ENCODE measurements at regions not wholly inside any gene's neighbourhood (a gene's known extent, or its start where the extent isn't known, plus 50 kb on each side); places are given as distances from the start of the nearest gene placed in this dataset.

DNA sequence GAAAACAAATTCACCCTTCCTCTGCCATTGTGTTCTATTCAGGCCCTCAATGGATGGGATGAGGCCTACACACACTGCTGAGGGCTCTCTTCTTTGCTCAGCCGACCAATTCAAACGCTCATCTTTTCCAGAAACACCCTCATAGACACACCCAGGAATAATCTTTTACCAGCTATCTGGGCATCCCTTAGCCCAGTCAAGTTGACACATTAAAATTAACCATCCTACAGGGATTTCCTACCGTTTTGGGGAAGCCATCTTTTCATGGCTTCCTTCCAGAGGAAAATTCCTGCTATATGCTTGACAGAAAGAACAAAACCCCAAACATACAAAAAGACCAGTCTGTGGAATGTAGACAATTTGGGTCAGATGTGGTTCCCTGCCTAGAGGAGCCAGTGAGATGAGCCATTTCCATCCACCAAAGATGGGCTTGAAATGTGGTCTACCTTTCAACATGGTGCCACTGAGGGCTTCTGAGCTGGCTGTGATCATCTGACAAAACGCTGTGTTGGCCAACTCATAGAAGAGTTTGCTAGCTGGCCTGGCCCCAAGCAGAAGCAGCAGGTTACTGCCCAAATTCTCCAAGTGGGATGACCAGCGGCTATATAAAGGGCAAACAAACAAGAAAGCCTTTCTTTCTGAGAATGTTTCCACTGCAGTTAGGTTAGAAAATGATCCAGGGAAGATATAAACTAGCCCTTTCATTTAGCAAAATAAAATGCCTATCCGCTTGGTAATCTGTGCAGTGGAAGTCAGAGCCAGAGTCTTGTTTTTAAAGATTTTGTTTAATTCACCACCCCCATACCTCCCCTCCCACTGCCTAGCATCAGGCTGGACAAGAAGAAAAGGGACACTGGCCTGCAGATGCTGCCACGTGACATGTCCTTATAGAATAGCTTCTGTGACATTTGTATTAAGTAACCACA is 69.1 kb upstream of the MRPS6 start:
- TF ChIP-seq, protein P1, sequence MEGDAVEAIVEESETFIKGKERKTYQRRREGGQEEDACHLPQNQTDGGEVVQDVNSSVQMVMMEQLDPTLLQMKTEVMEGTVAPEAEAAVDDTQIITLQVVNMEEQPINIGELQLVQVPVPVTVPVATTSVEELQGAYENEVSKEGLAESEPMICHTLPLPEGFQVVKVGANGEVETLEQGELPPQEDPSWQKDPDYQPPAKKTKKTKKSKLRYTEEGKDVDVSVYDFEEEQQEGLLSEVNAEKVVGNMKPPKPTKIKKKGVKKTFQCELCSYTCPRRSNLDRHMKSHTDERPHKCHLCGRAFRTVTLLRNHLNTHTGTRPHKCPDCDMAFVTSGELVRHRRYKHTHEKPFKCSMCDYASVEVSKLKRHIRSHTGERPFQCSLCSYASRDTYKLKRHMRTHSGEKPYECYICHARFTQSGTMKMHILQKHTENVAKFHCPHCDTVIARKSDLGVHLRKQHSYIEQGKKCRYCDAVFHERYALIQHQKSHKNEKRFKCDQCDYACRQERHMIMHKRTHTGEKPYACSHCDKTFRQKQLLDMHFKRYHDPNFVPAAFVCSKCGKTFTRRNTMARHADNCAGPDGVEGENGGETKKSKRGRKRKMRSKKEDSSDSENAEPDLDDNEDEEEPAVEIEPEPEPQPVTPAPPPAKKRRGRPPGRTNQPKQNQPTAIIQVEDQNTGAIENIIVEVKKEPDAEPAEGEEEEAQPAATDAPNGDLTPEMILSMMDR (IDR thresholded peaks at IDR 0.05) = no peak
- no peak for TF ChIP-seq POLR2A (IDR thresholded peaks at IDR 0.05)
- H3K27ac ChIP-seq = no peak overlapping the region
- no peak overlapping the region for H3K4me3 ChIP-seq
- H3K27me3 ChIP-seq = no peaks in the 10 kb centered on the region
- no peaks in the 10 kb centered on the region for H3K36me3 ChIP-seq (replicated peaks in 1 of 2; ENCODE audit: insufficient read depth in 1 of 2, low read depth in 2 of 2)
- DNase-seq = no peak
- intact Hi-C loops (cut with DNase I) = no loop called here
- 78 to 81% methylated on average over 7 of the region's 7 CpGs for WGBS, 2 donors
- no peak for ATAC-seq
- H3K9me3 ChIP-seq = no peaks in the 10 kb centered on the region
- no peaks in the 10 kb centered on the region for H3K4me1 ChIP-seq

DNA sequence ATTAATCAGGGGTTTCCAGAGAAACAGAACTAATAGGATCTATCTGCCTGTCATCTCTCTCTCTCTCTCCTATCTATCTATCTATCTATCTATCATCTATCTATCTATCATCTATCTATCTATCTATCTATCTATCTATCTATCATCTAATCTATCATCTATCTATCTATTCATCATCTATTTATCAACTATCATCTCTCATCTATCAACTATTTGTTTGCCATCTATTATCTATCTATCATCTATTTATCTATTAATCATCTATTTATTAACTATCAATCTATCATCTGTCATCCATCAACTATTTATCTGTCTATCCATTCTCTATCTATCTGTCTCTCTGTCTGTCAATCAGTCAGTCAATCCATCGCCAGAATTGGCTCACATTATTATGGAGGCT is 70.0 kb upstream of the MRPS6 start:
- TF ChIP-seq POLR2A (IDR thresholded peaks at IDR 0.05) = no peak
- TF ChIP-seq, protein P1 (IDR thresholded peaks at IDR 0.05) = no peak
- H3K9me3 ChIP-seq = no peaks in the 10 kb centered on the region
- no peaks in the 10 kb centered on the region for H3K4me1 ChIP-seq
- no peak overlapping the region for H3K4me3 ChIP-seq
- H3K27ac ChIP-seq = no peak overlapping the region
- H3K27me3 ChIP-seq = no peaks in the 10 kb centered on the region
- no peaks in the 10 kb centered on the region for H3K36me3 ChIP-seq (replicated peaks in 1 of 2; ENCODE audit: insufficient read depth in 1 of 2, low read depth in 2 of 2)
- WGBS, 2 donors = 79 to 88% methylated on average over 1 of the region's 1 CpG
- intact Hi-C loops (cut with DNase I) = no loop called here
- DNase-seq (no peak), ATAC-seq (no peak)

DNA sequence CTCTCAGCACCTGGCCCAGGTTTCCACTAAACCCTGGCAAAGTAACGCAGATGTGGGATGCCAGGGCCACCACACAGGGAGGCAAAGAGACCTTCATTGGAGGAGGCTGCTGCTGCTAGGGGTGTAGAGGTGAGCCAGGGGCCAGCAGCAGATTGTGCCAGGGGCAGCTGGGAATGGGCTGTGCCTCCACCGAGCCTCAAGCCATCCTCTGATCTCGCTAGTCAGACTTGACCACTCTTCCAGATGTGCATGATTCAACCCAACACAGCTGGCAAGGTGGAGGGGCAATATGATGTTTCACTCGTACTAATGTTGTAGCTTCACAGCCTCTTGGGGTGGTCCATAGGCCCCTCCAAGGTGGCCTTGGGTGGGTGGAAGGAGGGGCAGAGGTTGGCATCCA is 73.0 kb upstream of the MRPS6 start:
- ATAC-seq (no peak), DNase-seq (no peak)
- 78 to 86% methylated on average over 4 of the region's 4 CpGs for WGBS, 2 donors
- Histone ChIP-seq H3K27me3 (no peaks in the 10 kb centered on the region), H3K27ac (no peak overlapping the region), H3K36me3 (replicated peaks in 1 of 2; ENCODE audit: insufficient read depth in 1 of 2, low read depth in 2 of 2) (no peaks in the 10 kb centered on the region), H3K4me3 (no peak overlapping the region), H3K4me1 (no peaks in the 10 kb centered on the region), H3K9me3 (no peaks in the 10 kb centered on the region)
- intact Hi-C loops (cut with DNase I) = no loop called here
- TF ChIP-seq, protein P1 (IDR thresholded peaks at IDR 0.05) = no peak
- TF ChIP-seq POLR2A (IDR thresholded peaks at IDR 0.05) = no peak

DNA sequence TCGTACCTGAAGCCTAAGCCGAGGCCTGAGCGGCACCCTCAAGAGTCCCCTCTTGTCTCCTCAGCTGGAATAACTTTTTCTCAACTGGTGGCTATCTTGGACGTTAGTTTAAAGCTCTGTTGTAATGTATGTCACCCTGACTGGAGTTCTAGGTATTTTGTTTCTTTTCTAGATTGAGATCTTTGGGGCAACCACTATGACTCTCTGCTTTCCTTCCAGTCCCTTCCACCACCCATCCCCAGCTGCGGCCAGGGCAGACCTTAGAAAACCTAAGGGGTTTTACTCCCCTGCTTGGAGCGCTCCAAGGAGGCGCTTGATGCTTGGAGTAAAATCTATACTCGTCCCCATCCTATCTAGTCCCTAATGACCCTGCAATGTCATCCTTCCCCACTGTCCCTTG is 74.6 kb upstream of the MRPS6 start:
- intact Hi-C loops (cut with DNase I) = no loop called here
- Histone ChIP-seq H3K9me3 (no peaks in the 10 kb centered on the region), H3K36me3 (replicated peaks in 1 of 2; ENCODE audit: insufficient read depth in 1 of 2, low read depth in 2 of 2) (no peaks in the 10 kb centered on the region), H3K27me3 (no peaks in the 10 kb centered on the region), H3K27ac (no peak overlapping the region), H3K4me1 (peaks cover 3% of the 10 kb centered on the region), H3K4me3 (no peak overlapping the region)
- 78 to 83% methylated on average over 8 of the region's 8 CpGs for WGBS, 2 donors
- no peak for TF ChIP-seq POLR2A (IDR thresholded peaks at IDR 0.05)
- TF ChIP-seq, protein P1 (IDR thresholded peaks at IDR 0.05) = no peak
- ATAC-seq (no peak), DNase-seq (no peak)

DNA sequence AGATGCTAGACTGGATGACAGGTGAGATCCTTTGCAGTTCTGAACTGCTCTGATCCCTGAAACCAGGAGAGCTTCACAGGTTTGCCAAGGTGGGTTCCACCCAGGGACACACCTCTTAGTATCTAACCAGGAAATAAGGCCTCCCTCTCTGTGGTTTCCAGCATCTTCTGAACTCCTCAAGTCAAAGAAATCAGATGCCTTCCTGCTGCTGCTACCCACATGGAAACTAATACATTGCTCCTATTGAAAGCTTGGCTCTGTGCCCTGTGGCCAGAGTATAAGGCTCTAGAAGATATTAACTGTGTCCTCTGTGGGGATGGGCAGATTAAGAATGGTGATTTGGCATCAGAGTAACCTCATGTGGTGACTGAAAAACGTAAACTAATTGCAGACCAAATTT is 75.0 kb upstream of the MRPS6 start:
- Histone ChIP-seq H3K36me3 (replicated peaks in 1 of 2; ENCODE audit: insufficient read depth in 1 of 2, low read depth in 2 of 2) (no peaks in the 10 kb centered on the region), H3K27ac (no peak overlapping the region), H3K9me3 (no peaks in the 10 kb centered on the region), H3K27me3 (no peaks in the 10 kb centered on the region), H3K4me3 (no peak overlapping the region), H3K4me1 (peaks cover 6% of the 10 kb centered on the region)
- 32 to 60% methylated on average over 1 of the region's 1 CpG for WGBS, 2 donors
- TF ChIP-seq, protein P1 (IDR thresholded peaks at IDR 0.05) = no peak
- TF ChIP-seq POLR2A (IDR thresholded peaks at IDR 0.05) = no peak
- ATAC-seq (no peak), DNase-seq (no peak)
- intact Hi-C loops (cut with DNase I) = no loop called here

Measured in body of pancreas (tissue), 4 donors.